ENCODE measurements at regions not wholly inside any gene's neighbourhood (a gene's known extent, or its start where the extent isn't known, plus 50 kb on each side); places are given as distances from the start of the nearest gene placed in this dataset.
"Not testable (repeated sequence)": the region's sequence is repeated elsewhere in the genome, so short reads cannot be mapped to it uniquely, and the experiment has no call there.

DNA sequence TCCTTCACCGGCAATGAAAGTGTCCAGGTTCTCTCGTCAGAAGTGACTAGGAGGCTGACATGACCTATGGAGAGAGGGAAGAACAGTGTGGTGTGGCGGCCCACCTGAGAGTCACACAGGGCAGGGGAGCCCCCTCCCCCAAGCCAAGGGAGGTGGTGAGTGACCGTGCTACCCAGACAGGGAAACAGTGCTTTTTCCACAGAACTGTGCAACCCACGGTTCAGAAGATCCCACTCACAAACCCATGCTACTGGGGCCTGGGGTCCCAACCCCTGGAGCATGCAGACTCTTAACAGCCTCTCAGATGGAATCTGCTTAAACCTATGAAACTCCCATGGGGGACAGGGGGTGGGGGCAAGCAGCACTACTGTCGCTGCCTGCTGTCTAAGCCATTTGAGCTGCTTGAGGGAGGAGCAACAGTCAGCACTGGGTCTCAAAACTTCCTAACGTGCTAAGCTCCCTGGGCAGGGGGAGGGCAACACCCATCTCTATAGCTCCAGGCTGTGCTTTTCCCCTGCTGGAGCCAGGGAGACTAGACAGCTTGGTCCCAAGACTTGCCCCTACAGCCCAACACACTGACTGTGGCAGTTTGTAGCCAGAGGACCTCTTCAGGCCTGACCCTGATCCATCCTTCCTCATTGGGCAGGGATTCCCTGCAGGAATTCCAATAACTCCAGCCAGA is 850.4 kb upstream of the AADAT start:
- Mint-ChIP-seq H3K27ac (no peak overlapping the region), H3K36me3 (peaks cover 10 to 14% of the 10 kb centered on the region in 2 donors), H3K9me3 (peaks cover 31 to 34% of the 10 kb centered on the region in 2 donors)
- no peak for DNase-seq (ENCODE audit: low spot score in 2 of 2)
- no peak for ATAC-seq

DNA sequence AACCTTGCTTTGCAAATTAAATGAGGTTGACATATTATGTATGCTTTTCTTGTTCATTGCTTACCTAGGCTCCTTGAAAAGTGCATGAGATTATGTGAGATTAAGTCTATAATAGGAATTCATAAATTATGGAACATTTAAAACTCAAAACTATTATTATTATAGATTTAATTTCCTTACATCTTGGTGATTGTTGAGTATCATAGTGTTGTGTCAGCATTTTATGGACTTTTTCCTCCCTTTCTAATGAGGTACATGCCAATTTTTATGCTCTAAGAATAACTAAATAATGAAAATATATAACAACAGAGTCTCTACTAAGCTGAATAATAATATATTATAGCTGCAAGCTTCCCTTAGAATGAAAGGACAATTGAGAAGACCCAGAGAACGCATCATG is 848.8 kb upstream of the AADAT start:
- Mint-ChIP-seq H3K27ac (no peak overlapping the region), H3K36me3 (peaks cover 10 to 14% of the 10 kb centered on the region in 2 donors), H3K9me3 (peaks cover 24 to 32% of the 10 kb centered on the region in 2 donors)
- ATAC-seq, result no peak
- DNase-seq (ENCODE audit: low spot score in 2 of 2), result no peak

DNA sequence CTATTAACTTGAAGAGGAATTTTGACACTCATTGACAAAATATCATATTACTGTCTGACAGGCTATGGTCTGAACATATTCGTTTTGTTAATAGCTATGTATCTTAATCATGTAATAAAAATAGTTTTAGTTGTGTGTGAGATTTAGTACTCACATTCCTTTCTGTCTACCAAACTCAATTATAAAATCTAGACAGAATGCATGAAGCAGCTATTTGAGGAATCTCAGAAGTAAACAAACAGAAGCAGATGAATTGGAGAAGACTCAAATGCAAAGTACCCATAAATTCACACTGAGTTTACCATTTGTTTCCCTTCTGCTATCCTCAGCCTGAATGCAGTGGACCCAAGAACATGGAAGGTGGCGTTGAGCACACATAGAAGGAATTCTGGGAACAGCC is 841.6 kb upstream of the AADAT start:
- no peak for DNase-seq (ENCODE audit: low spot score in 2 of 2)
- H3K9me3 Mint-ChIP-seq, result peaks cover 5 to 6% of the 10 kb centered on the region in 2 donors
- H3K27ac Mint-ChIP-seq, result no peak overlapping the region
- ATAC-seq, result no peak
- H3K36me3 Mint-ChIP-seq, result no peaks in the 10 kb centered on the region

DNA sequence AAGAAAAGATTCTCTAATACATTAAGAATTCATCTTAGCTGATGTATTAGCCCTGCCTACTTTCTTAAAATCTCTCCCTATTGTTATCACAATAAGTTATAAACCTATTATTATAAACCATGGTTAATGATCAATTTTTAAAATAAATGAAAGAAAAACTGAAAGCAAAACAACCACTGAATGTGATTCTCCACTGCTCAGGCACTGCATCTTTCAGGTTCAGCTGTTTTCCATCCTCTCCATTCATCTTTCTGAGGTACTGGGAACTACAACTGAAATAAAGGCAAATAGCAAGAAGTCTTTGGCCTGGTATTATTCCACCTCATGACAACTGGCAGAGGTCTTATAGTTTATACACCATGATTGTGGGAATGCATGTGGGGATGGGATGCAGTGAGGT is 798.9 kb upstream of the AADAT start:
- Mint-ChIP-seq H3K9me3 (peaks cover 13 to 18% of the 10 kb centered on the region in 2 donors), H3K36me3 (peaks cover 0 to 5% of the 10 kb centered on the region in 2 donors), H3K27ac (no peak overlapping the region)
- no peak for DNase-seq (ENCODE audit: low spot score in 2 of 2)
- ATAC-seq, result no peak

DNA sequence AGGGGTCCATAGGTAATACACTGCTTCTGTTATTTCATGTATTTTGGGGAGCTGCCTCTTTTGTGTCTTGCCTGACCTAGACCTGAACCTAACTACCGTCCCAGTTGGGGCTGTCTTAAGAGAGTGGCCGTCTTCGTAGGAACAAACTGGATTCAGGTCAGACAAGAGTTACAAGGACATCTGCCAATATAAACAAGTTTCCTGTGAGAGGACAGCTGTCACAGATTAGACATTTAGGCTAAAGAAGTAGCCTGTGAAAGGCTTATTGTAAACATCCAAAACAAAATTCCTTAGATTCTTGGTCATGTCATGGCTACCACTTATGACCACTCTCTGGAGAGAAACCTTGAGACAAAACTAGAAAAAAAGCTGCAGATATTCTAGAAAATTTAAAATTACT is 797.6 kb upstream of the AADAT start:
- DNase-seq (ENCODE audit: low spot score in 2 of 2) (no peak), ATAC-seq (no peak)
- H3K36me3 Mint-ChIP-seq, result peaks cover 0 to 3% of the 10 kb centered on the region in 2 donors
- peaks cover 9 to 15% of the 10 kb centered on the region in 2 donors for H3K9me3 Mint-ChIP-seq
- no peak overlapping the region for H3K27ac Mint-ChIP-seq

DNA sequence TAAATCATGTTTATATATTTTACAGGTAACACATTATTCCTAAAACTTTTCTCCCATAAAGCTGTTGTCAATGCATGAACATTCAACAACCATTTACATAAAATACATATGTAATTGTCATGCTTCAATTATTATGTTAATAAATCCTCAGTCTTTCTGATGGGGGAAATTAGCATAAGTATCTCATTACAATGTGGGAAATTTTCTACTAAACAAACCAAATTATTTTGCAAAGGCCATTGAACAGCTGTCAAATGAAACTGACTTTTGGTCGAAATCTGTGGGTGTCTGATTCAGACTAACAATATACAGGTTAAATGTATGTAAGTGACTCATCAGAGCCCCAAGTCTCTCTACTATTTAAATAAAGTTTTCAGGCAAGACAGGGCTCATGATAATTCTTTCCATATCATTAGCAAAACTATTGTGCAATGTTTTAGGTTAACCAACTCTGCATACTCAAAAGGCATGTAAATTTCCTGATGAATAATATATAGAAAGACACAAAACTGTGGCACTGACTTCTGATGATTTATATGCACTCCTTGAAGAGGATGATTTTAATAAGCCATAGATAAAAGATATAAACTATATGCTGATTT is 795.3 kb upstream of the AADAT start:
- Mint-ChIP-seq H3K27ac (no peak overlapping the region), H3K9me3 (peaks cover 11 to 16% of the 10 kb centered on the region in 2 donors), H3K36me3 (no peaks in the 10 kb centered on the region)
- DNase-seq (ENCODE audit: low spot score in 2 of 2) (no peak), ATAC-seq (no peak)

DNA sequence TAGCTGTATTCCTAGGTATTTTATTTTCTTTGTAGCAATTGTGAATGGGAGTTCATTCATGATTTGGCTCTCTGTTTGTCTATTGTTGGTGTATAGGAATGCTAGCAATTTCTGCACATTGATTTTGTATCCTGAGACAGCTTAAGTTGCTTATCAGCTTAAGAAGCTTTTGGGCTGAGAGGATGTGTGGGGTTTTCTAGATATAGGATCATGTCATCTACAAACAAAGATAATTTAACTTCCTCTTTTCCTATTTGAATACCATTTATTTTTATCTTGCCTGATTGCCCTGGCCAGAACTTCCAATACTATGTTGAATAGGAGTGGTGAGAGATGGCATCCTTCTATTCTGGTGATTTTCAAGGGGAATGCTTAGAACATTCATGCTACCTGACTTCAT is 791.9 kb upstream of the AADAT start:
- ATAC-seq; H3K27ac Mint-ChIP-seq; H3K36me3 Mint-ChIP-seq; DNase-seq (ENCODE audit: low spot score in 2 of 2): not testable (repeated sequence)
- peaks cover 7 to 11% of the 10 kb centered on the region in 2 donors for H3K9me3 Mint-ChIP-seq

DNA sequence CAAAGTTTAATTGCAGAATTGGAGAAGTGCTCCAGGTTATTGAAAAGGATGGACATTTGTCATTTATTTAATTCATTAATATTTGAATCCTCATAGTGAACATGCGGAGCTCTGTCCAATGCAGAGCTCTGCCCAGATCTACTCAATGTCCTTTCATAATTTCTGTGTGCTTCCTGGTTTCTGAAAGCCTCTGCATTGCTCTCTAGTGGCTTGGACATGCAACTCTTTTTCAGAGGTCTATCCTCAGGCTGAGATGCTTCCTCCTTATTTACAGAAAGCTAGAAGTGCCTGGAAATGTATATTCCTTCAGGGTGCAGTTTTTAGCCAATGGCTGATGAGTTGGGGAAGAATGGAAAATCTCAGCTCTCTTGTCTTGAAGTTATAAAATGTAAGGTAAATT is 786.1 kb upstream of the AADAT start:
- ATAC-seq, result no peak
- H3K9me3 Mint-ChIP-seq, result peaks cover 1 to 7% of the 10 kb centered on the region in 2 donors
- no peaks in the 10 kb centered on the region for H3K36me3 Mint-ChIP-seq
- DNase-seq (ENCODE audit: low spot score in 2 of 2), result no peak
- no peak overlapping the region for H3K27ac Mint-ChIP-seq

DNA sequence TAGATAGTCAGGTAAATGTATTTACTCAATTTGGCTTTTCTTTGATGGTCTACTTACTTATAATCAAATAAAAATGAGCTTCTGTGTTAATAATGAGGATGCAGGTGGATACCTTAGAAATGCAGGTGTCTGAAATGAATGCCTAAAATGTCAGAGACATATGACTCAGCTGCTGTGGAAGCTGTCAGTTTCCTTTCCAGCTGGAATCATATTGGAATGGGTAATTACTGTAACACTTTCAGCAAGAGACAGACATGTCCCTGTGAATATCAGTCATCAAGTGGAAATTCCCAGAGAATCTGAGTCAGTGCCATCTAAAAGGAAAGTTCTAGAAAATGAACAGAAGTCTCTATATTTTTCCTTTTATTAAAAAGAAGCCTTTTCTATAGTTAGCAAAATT is 783.0 kb upstream of the AADAT start:
- ATAC-seq (no peak), DNase-seq (ENCODE audit: low spot score in 2 of 2) (no peak)
- H3K36me3 Mint-ChIP-seq, result no peaks in the 10 kb centered on the region
- peaks cover 13% of the 10 kb centered on the region in 2 donors for H3K9me3 Mint-ChIP-seq
- H3K27ac Mint-ChIP-seq, result no peak overlapping the region

DNA sequence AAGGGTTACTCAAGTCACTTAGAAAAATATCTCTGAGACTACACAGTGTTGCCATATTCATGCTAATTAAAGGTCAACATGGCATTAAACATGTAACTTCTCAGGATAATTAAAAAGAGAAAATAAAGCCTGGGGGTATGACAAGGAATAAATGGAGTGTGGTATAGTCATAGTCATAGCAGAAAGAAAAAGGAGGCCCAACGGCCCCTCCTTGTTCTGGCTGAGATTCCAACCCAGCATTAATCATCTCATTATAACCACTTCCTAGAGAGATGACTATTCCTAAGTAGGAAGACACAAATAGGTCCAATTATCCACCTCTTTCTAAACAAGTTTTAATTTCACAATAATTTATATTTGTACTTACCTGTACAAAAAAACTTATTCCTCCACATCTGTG is 778.4 kb upstream of the AADAT start:
- peaks cover 13 to 21% of the 10 kb centered on the region in 2 donors for H3K9me3 Mint-ChIP-seq
- ATAC-seq (no peak), DNase-seq (ENCODE audit: low spot score in 2 of 2) (no peak)
- no peaks in the 10 kb centered on the region for H3K36me3 Mint-ChIP-seq
- H3K27ac Mint-ChIP-seq, result no peak overlapping the region

DNA sequence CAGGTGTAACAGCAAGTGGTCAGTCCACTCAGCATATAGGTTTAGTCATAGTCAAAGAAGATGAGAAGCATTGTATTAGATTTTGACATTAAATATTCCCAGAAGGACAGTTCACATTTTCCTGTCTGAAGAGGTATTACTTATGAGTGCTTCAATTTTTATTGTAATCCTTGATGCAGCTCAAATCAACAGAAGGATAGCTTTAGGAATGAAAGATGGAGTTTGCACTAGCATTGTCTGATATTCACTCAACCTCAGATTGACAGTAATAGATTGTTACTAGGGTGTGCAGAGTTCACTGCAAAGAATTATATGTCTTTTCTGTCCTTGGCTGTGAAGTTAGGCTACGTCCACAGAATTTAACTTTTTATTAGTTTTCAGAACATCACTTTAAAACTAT is 764.3 kb upstream of the AADAT start:
- H3K36me3 Mint-ChIP-seq, result no peaks in the 10 kb centered on the region
- no peak for ATAC-seq
- no peak overlapping the region for H3K27ac Mint-ChIP-seq
- DNase-seq (ENCODE audit: low spot score in 2 of 2), result no peak
- H3K9me3 Mint-ChIP-seq, result peaks cover 16 to 18% of the 10 kb centered on the region in 2 donors

DNA sequence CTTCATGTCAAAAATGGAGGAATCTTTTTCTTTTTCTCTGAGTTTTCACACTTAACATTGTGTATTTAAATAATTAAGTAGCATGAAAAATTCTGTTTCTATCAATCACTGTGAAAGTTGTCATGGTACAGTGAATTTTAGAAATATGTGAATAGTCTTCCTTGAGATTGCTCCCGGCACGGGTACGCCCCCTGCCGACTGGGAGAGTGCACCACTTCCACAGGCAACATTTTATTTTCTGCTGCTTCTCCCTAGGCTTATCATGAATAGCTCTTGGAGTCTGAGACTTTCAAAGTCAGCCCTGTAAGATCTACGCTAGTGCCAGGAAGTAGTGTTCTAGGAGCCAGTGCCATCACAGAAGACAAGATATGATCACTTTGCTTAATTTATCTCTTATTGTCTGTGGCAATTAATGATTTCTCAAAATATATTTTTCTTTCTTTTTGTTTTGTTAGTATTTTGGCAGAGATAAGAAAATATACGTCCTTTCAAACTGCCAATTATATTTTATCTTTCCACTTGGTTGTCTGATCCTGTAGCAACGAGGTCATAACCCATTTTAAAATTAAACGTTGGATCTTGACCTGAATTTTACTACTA is 763.8 kb upstream of the AADAT start:
- peak in 1 of 2 donors; percentile 26 for DNase-seq (ENCODE audit: low spot score in 2 of 2)
- no peaks in the 10 kb centered on the region for H3K36me3 Mint-ChIP-seq
- H3K27ac Mint-ChIP-seq, result no peak overlapping the region
- ATAC-seq, result no peak
- H3K9me3 Mint-ChIP-seq, result peaks cover 16 to 22% of the 10 kb centered on the region in 2 donors

DNA sequence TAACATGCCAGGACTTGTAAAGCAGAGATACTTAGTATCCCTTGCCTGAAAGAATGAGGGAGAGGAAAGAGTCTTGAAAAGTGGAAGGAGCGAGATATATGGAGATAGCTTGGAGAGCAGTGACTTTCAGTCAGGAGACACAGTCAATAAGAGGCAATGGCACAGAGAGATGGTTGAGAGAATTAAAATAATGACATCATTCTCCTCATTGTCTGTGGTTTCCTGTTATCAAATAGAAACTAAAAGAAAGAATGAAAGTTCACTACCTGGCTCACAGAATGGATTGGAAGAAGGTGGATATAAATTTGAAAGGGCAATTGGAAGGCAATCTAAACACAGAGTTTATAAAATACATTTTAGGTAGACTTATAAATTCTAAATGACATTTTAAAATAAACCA is 760.2 kb upstream of the AADAT start:
- Mint-ChIP-seq H3K27ac (no peak overlapping the region), H3K36me3 (no peaks in the 10 kb centered on the region), H3K9me3 (peaks cover 20 to 33% of the 10 kb centered on the region in 2 donors)
- DNase-seq (ENCODE audit: low spot score in 2 of 2) (no peak), ATAC-seq (no peak)

DNA sequence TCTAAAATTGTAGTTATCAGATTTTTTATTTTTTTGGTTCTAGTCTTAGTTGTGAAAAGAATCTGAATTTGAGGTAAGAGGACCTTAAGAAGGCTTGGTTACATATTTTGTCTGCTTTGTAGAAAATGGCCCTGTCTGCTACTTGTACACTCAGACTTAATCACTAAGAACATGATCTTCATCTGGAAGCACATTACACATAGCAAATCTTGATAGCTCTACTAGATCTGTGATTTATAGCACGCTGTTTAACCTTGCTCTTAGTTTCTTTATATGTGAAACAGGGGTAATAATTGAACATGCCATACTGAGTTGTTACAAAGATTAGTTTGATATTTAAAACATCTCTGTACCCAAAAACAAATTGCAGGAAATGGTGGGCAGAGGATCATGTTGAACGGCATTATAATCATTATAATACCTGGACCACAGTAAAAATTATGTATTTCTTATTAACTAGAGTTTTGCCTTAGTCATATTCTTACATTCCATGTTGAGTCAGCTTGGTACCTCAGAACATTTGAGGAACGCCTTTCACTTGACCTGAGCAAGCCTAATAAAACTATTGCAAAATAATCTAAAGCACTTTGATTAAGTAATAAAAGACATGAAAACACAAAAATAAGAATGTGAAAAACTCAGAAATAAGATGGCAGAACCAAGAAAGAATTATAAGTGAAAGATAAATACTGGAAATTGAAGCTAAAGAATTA is 738.0 kb upstream of the AADAT start:
- no peaks in the 10 kb centered on the region for H3K36me3 Mint-ChIP-seq
- DNase-seq (ENCODE audit: low spot score in 2 of 2), result no peak
- peaks cover 10 to 12% of the 10 kb centered on the region in 2 donors for H3K9me3 Mint-ChIP-seq

DNA sequence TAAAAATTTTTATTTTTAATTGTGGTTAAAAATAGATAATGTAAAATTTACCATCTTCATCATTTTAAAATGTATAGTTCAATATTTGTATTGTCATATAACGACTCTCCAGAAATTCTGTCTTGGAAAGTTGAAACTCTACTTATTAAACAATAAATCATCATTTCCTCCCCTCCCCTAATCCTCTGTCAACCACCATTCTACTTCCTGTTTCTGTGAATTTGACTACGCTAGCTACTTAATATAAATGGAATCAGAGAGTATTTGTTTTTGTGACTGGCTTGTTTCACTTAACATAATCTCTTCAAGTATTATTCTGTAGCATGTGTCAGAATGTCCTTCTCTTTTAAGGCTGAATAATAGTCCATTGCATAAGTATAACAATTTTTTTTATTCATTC is 729.0 kb upstream of the AADAT start:
- DNase-seq (ENCODE audit: low spot score in 2 of 2), result no peak
- ATAC-seq, result no peak
- Mint-ChIP-seq H3K36me3 (peaks cover 0 to 7% of the 10 kb centered on the region in 2 donors), H3K9me3 (peaks cover 21 to 31% of the 10 kb centered on the region in 2 donors), H3K27ac (no peak overlapping the region)

More for the DNA sequence above, 738.0 kb upstream of the AADAT start:
- no peak for ATAC-seq
- H3K27ac Mint-ChIP-seq, result no peak overlapping the region

DNA sequence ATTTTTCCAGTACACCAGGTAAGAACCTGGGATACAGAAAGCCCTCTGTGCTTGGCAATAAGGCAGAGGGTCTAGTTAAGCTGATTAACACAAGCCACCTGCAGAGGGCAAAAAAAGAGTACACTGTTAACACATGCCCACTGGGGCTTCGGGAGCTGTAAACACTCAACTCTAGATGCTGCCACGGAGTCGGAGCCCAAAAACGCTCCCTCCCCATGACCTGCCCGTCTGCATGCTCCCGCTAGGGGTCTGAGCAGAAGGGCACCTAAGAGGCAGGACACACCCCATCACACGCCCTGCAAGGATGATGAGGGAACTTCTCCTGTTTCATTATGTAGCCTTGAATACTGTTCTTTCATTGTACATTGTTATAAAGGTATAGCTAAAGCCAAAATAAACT is 715.6 kb upstream of the AADAT start:
- Mint-ChIP-seq H3K36me3 (no peaks in the 10 kb centered on the region), H3K9me3 (peaks cover 17 to 24% of the 10 kb centered on the region in 2 donors), H3K27ac (no peak overlapping the region)
- ATAC-seq (no peak), DNase-seq (ENCODE audit: low spot score in 2 of 2) (no peak)

DNA sequence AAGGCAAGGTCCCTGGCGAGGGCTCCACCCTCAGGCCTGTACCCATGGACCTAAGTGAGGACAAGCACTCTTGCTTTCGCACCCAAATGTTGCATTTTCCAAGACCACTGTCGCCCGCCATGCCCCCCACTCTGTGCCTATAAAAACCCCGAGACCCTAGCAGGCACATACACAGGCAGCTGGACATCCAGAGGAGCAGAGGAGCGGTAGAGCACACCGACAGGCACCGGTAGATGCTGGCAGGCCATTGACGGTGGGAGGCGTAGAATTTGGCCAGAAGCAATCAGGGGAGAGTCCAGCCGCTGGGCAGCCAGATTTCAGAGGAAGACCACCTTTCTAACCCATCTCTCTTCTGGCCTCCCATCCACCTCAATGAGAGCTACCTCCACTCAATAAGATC is 715.2 kb upstream of the AADAT start:
- ATAC-seq (no peak), DNase-seq (ENCODE audit: low spot score in 2 of 2) (no peak)
- H3K27ac Mint-ChIP-seq, result no peak overlapping the region
- H3K36me3 Mint-ChIP-seq, result no peaks in the 10 kb centered on the region
- H3K9me3 Mint-ChIP-seq, result peaks cover 17 to 23% of the 10 kb centered on the region in 2 donors
